ENCODE measurements at regions not wholly inside any gene's neighbourhood (a gene's known extent, or its start where the extent isn't known, plus 50 kb on each side); places are given as distances from the start of the nearest gene placed in this dataset.

DNA sequence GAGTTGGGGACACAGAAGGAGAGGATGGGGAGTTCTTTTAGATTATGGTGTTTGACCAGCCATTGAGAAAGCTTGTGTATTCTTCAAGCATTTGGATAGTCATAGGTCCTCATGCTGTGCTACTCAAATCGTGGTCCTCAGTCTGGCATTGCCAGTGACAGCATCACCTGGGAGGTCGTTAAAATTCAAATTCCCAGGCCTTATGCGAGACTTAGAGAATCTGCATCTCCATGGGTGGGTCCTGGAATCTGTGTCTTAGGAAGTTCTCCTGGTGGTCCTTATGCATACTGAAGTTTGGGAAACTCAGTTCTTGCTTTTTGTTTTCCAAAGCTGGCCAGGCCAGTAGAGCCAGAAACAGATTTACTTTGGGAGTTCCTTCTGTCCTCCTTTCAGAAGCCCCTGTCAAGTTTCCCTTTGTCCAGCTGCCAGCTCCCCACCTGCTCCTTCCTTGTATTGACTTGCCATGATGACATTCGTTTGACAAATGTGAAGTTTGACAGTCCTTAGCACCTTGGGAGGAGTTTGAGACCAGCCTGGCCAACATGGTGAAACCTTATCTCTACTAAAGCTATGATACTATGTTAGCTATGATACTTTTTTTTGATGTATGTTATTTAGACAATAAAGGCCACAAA lies 95.6 kb downstream of the PALM2AKAP2 start:
- no peak overlapping the region for H3K4me3 ChIP-seq (ENCODE audit: low read length)
- no peak for DNase-seq (ENCODE audit: low read depth)

DNA sequence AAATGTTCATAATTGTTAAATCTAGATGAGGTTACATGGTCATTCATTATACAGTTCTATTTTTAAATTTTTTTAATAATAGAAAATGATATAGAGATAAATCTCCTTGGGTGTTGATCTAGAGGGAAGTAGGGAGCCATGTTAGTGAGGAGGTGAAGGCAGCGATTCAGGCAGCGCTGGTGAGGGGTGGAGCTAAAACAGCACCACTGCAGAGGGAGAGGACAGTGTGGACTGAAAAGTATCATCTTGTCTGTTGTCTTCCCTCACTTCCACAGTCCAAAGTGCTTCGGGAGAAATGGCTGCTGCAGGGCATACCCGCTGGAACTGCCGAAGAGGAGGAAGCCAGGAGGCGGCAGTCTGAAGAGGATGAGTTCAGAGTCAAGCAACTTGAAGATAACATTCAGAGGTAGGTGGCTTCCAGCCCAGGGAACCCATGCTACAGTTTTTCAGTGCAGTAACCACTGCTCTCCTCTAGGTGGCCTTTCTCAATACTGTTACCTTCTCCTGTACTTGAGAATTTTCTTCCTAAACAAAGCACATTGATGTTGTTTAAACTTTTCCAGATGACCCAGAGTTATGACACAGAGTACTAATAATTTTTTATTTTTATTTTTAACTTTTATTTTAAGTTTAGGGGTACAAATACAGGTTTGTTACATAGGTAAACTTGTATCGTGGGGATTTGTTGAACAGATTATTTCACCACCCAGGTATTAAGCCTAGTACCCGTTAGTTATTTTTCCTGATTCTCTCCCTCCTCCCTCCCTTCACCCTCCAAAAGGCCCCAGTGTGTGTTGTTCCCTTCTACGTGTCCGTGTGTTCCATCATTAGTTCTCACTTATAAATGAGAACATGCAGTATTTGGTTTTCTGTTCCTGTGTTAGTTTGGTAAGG lies 100.5 kb downstream of the PALM2AKAP2 start:
- H3K4me3 ChIP-seq (ENCODE audit: low read length), result no peak overlapping the region
- TF ChIP-seq, protein P1, sequence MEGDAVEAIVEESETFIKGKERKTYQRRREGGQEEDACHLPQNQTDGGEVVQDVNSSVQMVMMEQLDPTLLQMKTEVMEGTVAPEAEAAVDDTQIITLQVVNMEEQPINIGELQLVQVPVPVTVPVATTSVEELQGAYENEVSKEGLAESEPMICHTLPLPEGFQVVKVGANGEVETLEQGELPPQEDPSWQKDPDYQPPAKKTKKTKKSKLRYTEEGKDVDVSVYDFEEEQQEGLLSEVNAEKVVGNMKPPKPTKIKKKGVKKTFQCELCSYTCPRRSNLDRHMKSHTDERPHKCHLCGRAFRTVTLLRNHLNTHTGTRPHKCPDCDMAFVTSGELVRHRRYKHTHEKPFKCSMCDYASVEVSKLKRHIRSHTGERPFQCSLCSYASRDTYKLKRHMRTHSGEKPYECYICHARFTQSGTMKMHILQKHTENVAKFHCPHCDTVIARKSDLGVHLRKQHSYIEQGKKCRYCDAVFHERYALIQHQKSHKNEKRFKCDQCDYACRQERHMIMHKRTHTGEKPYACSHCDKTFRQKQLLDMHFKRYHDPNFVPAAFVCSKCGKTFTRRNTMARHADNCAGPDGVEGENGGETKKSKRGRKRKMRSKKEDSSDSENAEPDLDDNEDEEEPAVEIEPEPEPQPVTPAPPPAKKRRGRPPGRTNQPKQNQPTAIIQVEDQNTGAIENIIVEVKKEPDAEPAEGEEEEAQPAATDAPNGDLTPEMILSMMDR (conservative IDR thresholded peaks at IDR 0.05; ENCODE audit: low read length), result peak; percentile 75
- peak; percentile 34 for DNase-seq (ENCODE audit: low read depth)

More for the DNA sequence above, 95.6 kb downstream of the PALM2AKAP2 start:
- TF ChIP-seq, protein P1 (conservative IDR thresholded peaks at IDR 0.05; ENCODE audit: low read length), result no peak

DNA sequence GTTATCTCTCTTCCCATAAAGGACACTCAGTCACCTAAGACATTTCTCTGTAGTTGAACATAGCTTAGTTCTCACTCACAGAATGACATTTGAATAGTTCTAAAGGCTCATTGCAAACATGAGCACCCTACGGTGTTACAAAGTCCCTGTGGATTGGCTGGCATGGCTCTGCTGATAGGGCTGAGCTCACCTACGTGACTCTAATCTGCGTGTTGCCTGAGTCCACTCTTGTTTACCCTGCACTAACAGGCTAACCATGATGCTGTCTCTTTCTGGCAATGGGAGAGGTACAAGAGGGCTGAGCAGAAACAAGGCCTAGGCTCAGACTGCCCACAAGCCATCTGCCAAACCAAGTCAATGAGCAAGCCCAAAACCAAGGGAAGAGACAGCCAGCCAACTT lies 103.6 kb downstream of the PALM2AKAP2 start:
- DNase-seq (ENCODE audit: low read depth), result no peak
- H3K4me3 ChIP-seq (ENCODE audit: low read length), result no peak overlapping the region
- TF ChIP-seq, protein P1 (conservative IDR thresholded peaks at IDR 0.05; ENCODE audit: low read length), result no peak

DNA sequence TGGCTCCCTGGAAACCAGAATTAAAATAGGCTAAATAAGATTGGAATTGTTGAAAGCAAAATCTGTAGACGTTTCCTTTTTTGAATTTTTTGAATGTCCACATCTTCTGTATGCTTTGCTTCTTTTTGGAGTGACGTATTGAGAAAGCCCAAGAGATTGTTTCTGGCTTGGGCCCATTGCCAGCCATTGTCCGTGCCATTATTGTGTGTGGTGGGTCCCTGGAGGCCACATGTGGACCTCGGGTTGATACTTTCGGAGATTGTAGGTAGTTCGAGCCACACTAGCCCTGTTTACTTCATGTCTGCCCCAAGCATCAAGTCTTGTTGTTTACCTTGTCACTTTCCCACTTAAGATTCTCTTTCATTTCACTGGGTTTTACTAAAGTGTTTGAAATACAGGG lies 106.0 kb downstream of the PALM2AKAP2 start:
- H3K4me3 ChIP-seq (ENCODE audit: low read length), result no peak overlapping the region
- TF ChIP-seq, protein P1 (conservative IDR thresholded peaks at IDR 0.05; ENCODE audit: low read length), result no peak
- DNase-seq (ENCODE audit: low read depth), result no peak

DNA sequence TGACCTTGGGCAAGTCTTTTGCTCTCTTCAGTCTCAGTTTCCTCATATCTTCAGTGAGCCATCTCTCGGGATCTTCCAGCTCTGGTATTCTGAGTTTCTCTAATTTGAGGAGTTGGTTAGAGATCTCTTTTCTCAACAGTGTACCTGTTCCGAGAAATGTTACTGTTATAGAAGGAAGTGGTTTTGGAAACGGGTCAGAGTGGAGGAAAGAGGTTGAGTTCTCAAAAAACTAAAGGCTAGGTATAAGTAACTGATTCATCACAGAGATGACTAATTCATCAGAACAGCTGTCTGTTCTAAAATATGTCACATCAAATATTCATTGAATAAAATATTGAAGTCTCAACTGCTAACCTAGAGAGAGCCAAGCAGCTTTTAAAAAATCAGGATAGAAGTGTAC lies 106.6 kb downstream of the PALM2AKAP2 start:
- H3K4me3 ChIP-seq (ENCODE audit: low read length), result no peak overlapping the region
- TF ChIP-seq, protein P1 (conservative IDR thresholded peaks at IDR 0.05; ENCODE audit: low read length), result no peak
- DNase-seq (ENCODE audit: low read depth), result no peak

DNA sequence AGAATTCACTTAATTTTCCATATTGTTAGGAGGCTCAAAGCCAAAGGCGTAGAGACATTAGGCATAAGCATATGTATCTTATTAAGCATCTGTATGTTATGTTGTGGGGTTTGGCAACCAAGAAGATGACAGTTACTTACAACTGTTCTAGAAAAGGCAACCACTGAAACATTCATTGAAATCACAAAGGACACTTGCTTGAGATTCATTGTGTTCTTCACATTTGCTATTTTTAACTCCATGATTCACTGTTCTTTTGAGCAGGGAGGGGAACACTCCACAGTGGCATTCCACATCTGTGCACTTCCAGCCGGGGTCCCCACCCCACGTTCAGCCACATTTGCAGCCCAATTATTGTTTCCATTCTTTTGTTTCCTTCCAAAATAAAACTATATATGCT lies 107.1 kb downstream of the PALM2AKAP2 start:
- TF ChIP-seq, protein P1 (conservative IDR thresholded peaks at IDR 0.05; ENCODE audit: low read length), result no peak
- peak; percentile 82 for DNase-seq (ENCODE audit: low read depth)
- no peak overlapping the region for H3K4me3 ChIP-seq (ENCODE audit: low read length)

DNA sequence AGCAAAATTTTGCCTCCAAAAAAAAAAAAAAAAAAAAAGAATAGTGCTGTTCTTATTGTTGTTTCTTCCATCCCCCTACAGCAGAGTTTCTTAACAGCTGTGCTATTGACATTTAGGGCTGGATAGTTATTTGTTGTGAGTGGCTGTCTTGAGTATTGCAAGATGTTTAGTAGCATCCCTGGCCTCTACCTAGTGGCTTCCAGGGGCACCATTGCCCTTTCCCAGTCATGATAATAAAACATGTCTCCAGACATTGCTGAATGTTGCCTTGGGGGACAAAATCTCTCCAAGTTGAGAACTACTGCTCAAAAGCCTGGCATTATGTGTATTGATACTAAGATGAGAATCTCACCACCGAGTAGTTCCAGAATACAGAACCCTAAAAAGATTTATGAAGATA lies 108.7 kb downstream of the PALM2AKAP2 start:
- H3K4me3 ChIP-seq (ENCODE audit: low read length), result no peak overlapping the region
- TF ChIP-seq, protein P1 (conservative IDR thresholded peaks at IDR 0.05; ENCODE audit: low read length), result no peak
- DNase-seq (ENCODE audit: low read depth), result no peak
